Spleen (tissue), 11 donors: ENCODE measurements at regions not wholly inside any gene's neighbourhood (a gene's known extent, or its start where the extent isn't known, plus 50 kb on each side); places are given as distances from the start of the nearest gene placed in this dataset.
A peak's percentile ranks its signal among the peaks of the same experiment; 100 is the strongest.
"Not testable (repeated sequence)": the region's sequence is repeated elsewhere in the genome, so short reads cannot be mapped to it uniquely, and the experiment has no call there.

Experiments used
- DNase-seq: peaks from one replicate; pipeline ENCODE4 v3.0.0-alpha.2; 2020
- H3K27ac ChIP-seq, 8 donors: fragments of 200-600 bp; sonication (generic) in 7 of 8; 1 replicate in 4 of 8; 2 replicates in 4 of 8; pipeline versions ENCODE4 v1.5.0 to v1.8.0; 2016 to 2021; ENCODE audit warnings: inconsistent platforms in 4 of 8, mild to moderate bottlenecking in 4 of 8, moderate library complexity in 1 of 8
- H3K27me3 ChIP-seq, 7 donors: fragments of 200-600 bp; sonication (generic) in 6 of 7; replicated peaks in 1 of 7; 1 replicate in 4 of 7; 2 replicates in 3 of 7; pipeline versions ENCODE4 v1.5.0 to v1.8.0; 2016 to 2021; ENCODE audit warnings: inconsistent platforms in 3 of 7, mild to moderate bottlenecking in 1 of 7
- H3K36me3 ChIP-seq, 6 donors: fragments of 200-600 bp; sonication (generic) in 5 of 6; 1 replicate in 4 of 6; 2 replicates in 2 of 6; pipeline versions ENCODE4 v1.5.0 to v1.8.0; 2016 to 2021; ENCODE audit warnings: inconsistent platforms in 2 of 6
- H3K4me1 ChIP-seq, 6 donors: fragments of 200-600 bp; sonication (generic) in 5 of 6; 1 replicate in 3 of 6; 2 replicates in 3 of 6; pipeline versions ENCODE4 v1.5.0 to v1.8.0; 2016 to 2021; ENCODE audit warnings: inconsistent platforms in 3 of 6
- H3K4me3 ChIP-seq, 8 donors: fragments of 200-600 bp; sonication (generic) in 7 of 8; 1 replicate in 4 of 8; 2 replicates in 4 of 8; pipeline versions ENCODE4 v1.5.0 to v1.8.0; 2016 to 2021; ENCODE audit warnings: inconsistent platforms in 4 of 8, mild to moderate bottlenecking in 4 of 8, moderate library complexity in 2 of 8
- H3K9me3 ChIP-seq, 8 donors: fragments of 200-600 bp; sonication (generic) in 7 of 8; 1 replicate in 4 of 8; 2 replicates in 4 of 8; pipeline versions ENCODE4 v1.5.0 to v1.8.0; 2016 to 2021; ENCODE audit warnings: inconsistent platforms in 4 of 8
- CTCF ChIP-seq, 11 experiments: fragments of 200-600 bp in 7 of 11; fragments of 450-650 bp in 4 of 11; sonication (generic) in 4 of 11; IDR thresholded peaks in 8 of 11; conservative IDR thresholded peaks in 3 of 11; 1 replicate in 7 of 11; 2 replicates in 4 of 11; pipeline versions ENCODE4 v1.4.0 to v1.8.0; 2016 to 2021; ENCODE audit warnings: antibody characterized with exemption in 11 of 11, inconsistent platforms in 4 of 11, mild to moderate bottlenecking in 1 of 11
- POLR2A ChIP-seq, 3 donors: fragments of 450-650 bp; IDR thresholded peaks; one replicate each; pipeline ENCODE4 v1.5.1; 2017; ENCODE audit warnings: antibody characterized with exemption in 3 of 3, mild to moderate bottlenecking in 1 of 3
- POLR2AphosphoS5 ChIP-seq, 3 donors: sonication (generic); formaldehyde crosslinking; IDR thresholded peaks; one replicate each; pipeline ENCODE4 v1.5.1; 2017; ENCODE audit warnings: antibody characterized with exemption in 3 of 3
- WGBS, 5 donors: extraction: QIAGEN DNeasy Blood & Tissue Kit in 3 of 5; methylation state at CpG; one replicate each; pipeline versions ENCODE4 v1.1.5 to v1.1.7; 2013 to 2018; 5-methylcytosine and 5-hydroxymethylcytosine counted together
- intact Hi-C: fragments of 100-400 bp; cut with DNase I; formaldehyde crosslinking; loops from one replicate; pipeline ENCODE4 v1.15.0; 2023; ENCODE audit warnings: low total_unique reads
- donor health status: healthy with polysubstance abuse.
- donor health status: DM: no; HTN: no; CAD: no; lungs with moderate emphysema.
- donor health status: DM: no; HTN: no; CAD: no.
- donor health status: Bipolar disorder and iron deficiency.
- donor health status: healthy.
- donor health status: DM: no; HTN: no; CAD: no.
- donor health status: DM: yes; HTN: yes; CAD: no.

- Histone ChIP-seq H3K4me3 (no peak overlapping the region), H3K9me3 (no peaks in the 10 kb centered on the region), H3K4me1 (no peaks in the 10 kb centered on the region), H3K27me3 (no peaks in the 10 kb centered on the region), H3K36me3 (no peaks in the 10 kb centered on the region), H3K27ac (no peak overlapping the region)
- DNase-seq = no peak
- TF ChIP-seq POLR2A (IDR thresholded peaks at IDR 0.05) (no peak), POLR2AphosphoS5 (IDR thresholded peaks at IDR 0.05) (no peak), CTCF (IDR thresholded peaks at IDR 0.05 in 8 of 11, conservative IDR thresholded peaks at IDR 0.05 in 3 of 11) (no peak)
- intact Hi-C loops = no loop called here
- 63 to 81% (median 72%) methylated on average over 3 of the region's 3 CpGs for WGBS, 5 donors
Measured at GRCh38 chr2:163044114-163044513, 205.5 kb upstream of the KCNH7 start.

GRCh38 chr2:163043201-163043600, 204.6 kb upstream of the KCNH7 start:
- Histone ChIP-seq H3K4me3 (no peak overlapping the region), H3K9me3 (no peaks in the 10 kb centered on the region), H3K27me3 (no peaks in the 10 kb centered on the region), H3K4me1 (no peaks in the 10 kb centered on the region), H3K36me3 (no peaks in the 10 kb centered on the region), H3K27ac (no peak overlapping the region)
- DNase-seq = no peak
- WGBS, 5 donors = 71 to 97% (median 87%) methylated on average over 1 of the region's 1 CpG
- TF ChIP-seq POLR2A (IDR thresholded peaks at IDR 0.05) (no peak), CTCF (IDR thresholded peaks at IDR 0.05 in 8 of 11, conservative IDR thresholded peaks at IDR 0.05 in 3 of 11) (no peak), POLR2AphosphoS5 (IDR thresholded peaks at IDR 0.05) (no peak)
- intact Hi-C loops = no loop called here

GRCh38 chr2:163039266-163039665, 200.7 kb upstream of the KCNH7 start:
- Histone ChIP-seq H3K36me3 (no peaks in the 10 kb centered on the region), H3K4me1 (no peaks in the 10 kb centered on the region), H3K27me3 (no peaks in the 10 kb centered on the region), H3K9me3 (peaks cover 0 to 4% (median 0%) of the 10 kb centered on the region in 8 donors), H3K4me3 (no peak overlapping the region), H3K27ac (no peak overlapping the region)
- DNase-seq = no peak
- TF ChIP-seq POLR2A (IDR thresholded peaks at IDR 0.05) (no peak), CTCF (IDR thresholded peaks at IDR 0.05 in 8 of 11, conservative IDR thresholded peaks at IDR 0.05 in 3 of 11) (no peak), POLR2AphosphoS5 (IDR thresholded peaks at IDR 0.05) (no peak)
- WGBS, 5 donors = 84 to 93% (median 88%) methylated on average over 3 of the region's 3 CpGs
- intact Hi-C loops = no loop called here

- Histone ChIP-seq H3K4me3 (no peak overlapping the region), H3K27ac (no peak overlapping the region), H3K36me3 (no peaks in the 10 kb centered on the region), H3K9me3 (peaks cover 0 to 5% (median 0%) of the 10 kb centered on the region in 8 donors), H3K4me1 (no peaks in the 10 kb centered on the region), H3K27me3 (peaks cover 0 to 3% (median 0%) of the 10 kb centered on the region in 7 donors)
- DNase-seq = no peak
- intact Hi-C loops = no loop called here
- no peak for TF ChIP-seq POLR2A (IDR thresholded peaks at IDR 0.05)
- TF ChIP-seq CTCF (IDR thresholded peaks at IDR 0.05 in 8 of 11, conservative IDR thresholded peaks at IDR 0.05 in 3 of 11) = no peak
- TF ChIP-seq POLR2AphosphoS5 (IDR thresholded peaks at IDR 0.05) = no peak
- 67 to 89% (median 81%) methylated on average over 2 of the region's 2 CpGs for WGBS, 5 donors
Measured at GRCh38 chr2:163028807-163029206, 190.2 kb upstream of the KCNH7 start.

GRCh38 chr2:163026136-163026775, 187.7 kb upstream of the KCNH7 start:
- H3K4me1 ChIP-seq, DNase-seq, H3K4me3 ChIP-seq, intact Hi-C loops, H3K36me3 ChIP-seq, H3K27me3 ChIP-seq, H3K27ac ChIP-seq, H3K9me3 ChIP-seq: not testable (repeated sequence)
- WGBS, 5 donors = 62 to 87% (median 78%) methylated on average over 26 to 43 of the region's 43 CpGs

- DNase-seq = peak; percentile 54
- intact Hi-C loops = not testable (repeated sequence)
Measured at GRCh38 chr2:163016882-163017281, 178.3 kb upstream of the KCNH7 start.

More at GRCh38 chr2:163016882-163017281, 178.3 kb upstream of the KCNH7 start:
- H3K4me3 ChIP-seq, H3K4me1 ChIP-seq, H3K27ac ChIP-seq, H3K27me3 ChIP-seq, H3K36me3 ChIP-seq: not testable (repeated sequence)
- WGBS, 5 donors = 47 to 74% (median 65%) methylated on average over 5 of the region's 5 CpGs
- peaks cover 0 to 48% (median 15%) of the 10 kb centered on the region in 8 donors for H3K9me3 ChIP-seq
